ENCODE measurements at regions not wholly inside any gene's neighbourhood (a gene's known extent, or its start where the extent isn't known, plus 50 kb on each side); places are given as distances from the start of the nearest gene placed in this dataset.

DNA sequence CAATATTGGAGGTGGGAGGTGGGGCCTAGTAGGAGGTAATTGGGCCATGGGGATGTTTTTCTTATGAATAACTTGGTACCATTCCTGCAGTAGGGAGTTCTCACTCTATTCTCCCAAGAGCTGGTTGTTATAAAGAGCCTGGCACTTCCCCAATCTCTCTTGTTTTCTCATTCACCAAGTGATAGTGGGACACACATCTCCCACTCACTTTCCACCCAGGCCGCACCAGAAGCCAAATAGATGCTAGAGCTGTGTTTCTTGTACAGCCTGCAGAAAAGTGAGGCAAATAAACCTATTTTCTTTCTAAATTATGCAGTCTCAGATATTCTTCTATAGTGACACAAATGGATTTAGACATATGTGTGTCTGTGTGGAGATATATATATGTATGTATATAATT, 117.6 kb downstream of the ANKRD50 start:
- TF ChIP-seq, protein P1, sequence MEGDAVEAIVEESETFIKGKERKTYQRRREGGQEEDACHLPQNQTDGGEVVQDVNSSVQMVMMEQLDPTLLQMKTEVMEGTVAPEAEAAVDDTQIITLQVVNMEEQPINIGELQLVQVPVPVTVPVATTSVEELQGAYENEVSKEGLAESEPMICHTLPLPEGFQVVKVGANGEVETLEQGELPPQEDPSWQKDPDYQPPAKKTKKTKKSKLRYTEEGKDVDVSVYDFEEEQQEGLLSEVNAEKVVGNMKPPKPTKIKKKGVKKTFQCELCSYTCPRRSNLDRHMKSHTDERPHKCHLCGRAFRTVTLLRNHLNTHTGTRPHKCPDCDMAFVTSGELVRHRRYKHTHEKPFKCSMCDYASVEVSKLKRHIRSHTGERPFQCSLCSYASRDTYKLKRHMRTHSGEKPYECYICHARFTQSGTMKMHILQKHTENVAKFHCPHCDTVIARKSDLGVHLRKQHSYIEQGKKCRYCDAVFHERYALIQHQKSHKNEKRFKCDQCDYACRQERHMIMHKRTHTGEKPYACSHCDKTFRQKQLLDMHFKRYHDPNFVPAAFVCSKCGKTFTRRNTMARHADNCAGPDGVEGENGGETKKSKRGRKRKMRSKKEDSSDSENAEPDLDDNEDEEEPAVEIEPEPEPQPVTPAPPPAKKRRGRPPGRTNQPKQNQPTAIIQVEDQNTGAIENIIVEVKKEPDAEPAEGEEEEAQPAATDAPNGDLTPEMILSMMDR (IDR thresholded peaks at IDR 0.05) = no peak
- no peak for TF ChIP-seq EZH2 (IDR thresholded peaks at IDR 0.05; ENCODE audit: borderline replicate concordance, insufficient read depth, low read depth, low read length, poor library complexity, severe bottlenecking)

All from B cell (primary cell).